ENCODE measurements at regions not wholly inside any gene's neighbourhood (a gene's known extent, or its start where the extent isn't known, plus 50 kb on each side); places are given as distances from the start of the nearest gene placed in this dataset.

GRCh38 chr2:217703999-217704398 lies 298.8 kb downstream of the TNS1 start:
- no peaks in the 10 kb centered on the region for H3K27me3 ChIP-seq (ENCODE audit: control insufficient read depth in 3 of 3, insufficient read depth in 3 of 3, low read length in 2 of 3)
- no peak overlapping the region for H3K9ac ChIP-seq (ENCODE audit: insufficient read depth in 1 of 2, low read length in 2 of 2)
- no peaks in the 10 kb centered on the region for H3K36me3 ChIP-seq (ENCODE audit: control insufficient read depth in 4 of 4, insufficient read depth in 4 of 4, low read length in 4 of 4)
- peaks cover 0 to 5% (median 0%) of the 10 kb centered on the region in 5 donors for H3K4me1 ChIP-seq (ENCODE audit: control insufficient read depth in 5 of 5, insufficient read depth in 5 of 5, low read length in 5 of 5)
- DNase-seq: no peak
- H3K4me3 ChIP-seq: no peak overlapping the region
- TF ChIP-seq CTCF (IDR thresholded peaks at IDR 0.05; ENCODE audit: control extremely low read depth, extremely low read depth): no peak
- H3K27ac ChIP-seq (ENCODE audit: low read depth in 1 of 2, low read length in 1 of 2): no peak overlapping the region
- 85 to 87% methylated on average over 5 of the region's 5 CpGs for WGBS, 2 donors
- H3K9me3 ChIP-seq (ENCODE audit: control insufficient read depth in 4 of 4, insufficient read depth in 3 of 4, low read length in 3 of 4): no peaks in the 10 kb centered on the region
- no peak for ATAC-seq (ENCODE audit: insufficient read depth, low FRiP score)

GRCh38 chr2:217703102-217703501 lies 299.7 kb downstream of the TNS1 start:
- 87 to 95% methylated on average over 5 of the region's 5 CpGs for WGBS, 2 donors
- DNase-seq: no peak
- peaks cover 0 to 5% (median 0%) of the 10 kb centered on the region in 5 donors for H3K4me1 ChIP-seq (ENCODE audit: control insufficient read depth in 5 of 5, insufficient read depth in 5 of 5, low read length in 5 of 5)

GRCh38 chr2:217701622-217702021 lies 301.2 kb downstream of the TNS1 start:
- H3K27me3 ChIP-seq (ENCODE audit: control insufficient read depth in 3 of 3, insufficient read depth in 3 of 3, low read length in 2 of 3): no peaks in the 10 kb centered on the region
- no peak for DNase-seq
- peaks cover 0 to 1% (median 0%) of the 10 kb centered on the region in 5 donors for H3K4me1 ChIP-seq (ENCODE audit: control insufficient read depth in 5 of 5, insufficient read depth in 5 of 5, low read length in 5 of 5)
- H3K4me3 ChIP-seq: no peak overlapping the region
- ATAC-seq (ENCODE audit: insufficient read depth, low FRiP score): no peak
- H3K36me3 ChIP-seq (ENCODE audit: control insufficient read depth in 4 of 4, insufficient read depth in 4 of 4, low read length in 4 of 4): no peaks in the 10 kb centered on the region
- no peaks in the 10 kb centered on the region for H3K9me3 ChIP-seq (ENCODE audit: control insufficient read depth in 4 of 4, insufficient read depth in 3 of 4, low read length in 3 of 4)
- no peak overlapping the region for H3K27ac ChIP-seq (ENCODE audit: low read depth in 1 of 2, low read length in 1 of 2)
- TF ChIP-seq CTCF (IDR thresholded peaks at IDR 0.05; ENCODE audit: control extremely low read depth, extremely low read depth): no peak
- WGBS, 2 donors: 85 to 93% methylated on average over 5 of the region's 5 CpGs
- H3K9ac ChIP-seq (ENCODE audit: insufficient read depth in 1 of 2, low read length in 2 of 2): no peak overlapping the region

More at GRCh38 chr2:217703102-217703501, 299.7 kb downstream of the TNS1 start:
- no peak for TF ChIP-seq CTCF (IDR thresholded peaks at IDR 0.05; ENCODE audit: control extremely low read depth, extremely low read depth)
- Histone ChIP-seq H3K9ac (ENCODE audit: insufficient read depth in 1 of 2, low read length in 2 of 2) (no peak overlapping the region), H3K27me3 (ENCODE audit: control insufficient read depth in 3 of 3, insufficient read depth in 3 of 3, low read length in 2 of 3) (no peaks in the 10 kb centered on the region), H3K4me3 (no peak overlapping the region), H3K27ac (ENCODE audit: low read depth in 1 of 2, low read length in 1 of 2) (no peak overlapping the region), H3K9me3 (ENCODE audit: control insufficient read depth in 4 of 4, insufficient read depth in 3 of 4, low read length in 3 of 4) (no peaks in the 10 kb centered on the region), H3K36me3 (ENCODE audit: control insufficient read depth in 4 of 4, insufficient read depth in 4 of 4, low read length in 4 of 4) (no peaks in the 10 kb centered on the region)
- no peak for ATAC-seq (ENCODE audit: insufficient read depth, low FRiP score)

GRCh38 chr2:217698691-217699090 lies 304.1 kb downstream of the TNS1 start:
- H3K9ac ChIP-seq (ENCODE audit: insufficient read depth in 1 of 2, low read length in 2 of 2): no peak overlapping the region
- H3K4me3 ChIP-seq: no peak overlapping the region
- H3K9me3 ChIP-seq (ENCODE audit: control insufficient read depth in 4 of 4, insufficient read depth in 3 of 4, low read length in 3 of 4): no peaks in the 10 kb centered on the region
- DNase-seq (no peak), ATAC-seq (ENCODE audit: insufficient read depth, low FRiP score) (no peak)
- peaks cover 0 to 6% (median 0%) of the 10 kb centered on the region in 5 donors for H3K4me1 ChIP-seq (ENCODE audit: control insufficient read depth in 5 of 5, insufficient read depth in 5 of 5, low read length in 5 of 5)
- no peaks in the 10 kb centered on the region for H3K27me3 ChIP-seq (ENCODE audit: control insufficient read depth in 3 of 3, insufficient read depth in 3 of 3, low read length in 2 of 3)
- no peaks in the 10 kb centered on the region for H3K36me3 ChIP-seq (ENCODE audit: control insufficient read depth in 4 of 4, insufficient read depth in 4 of 4, low read length in 4 of 4)
- H3K27ac ChIP-seq (ENCODE audit: low read depth in 1 of 2, low read length in 1 of 2): no peak overlapping the region
- no peak for TF ChIP-seq CTCF (IDR thresholded peaks at IDR 0.05; ENCODE audit: control extremely low read depth, extremely low read depth)
- 86 to 95% methylated on average over 3 of the region's 3 CpGs for WGBS, 2 donors
